ENCODE measurements at regions not wholly inside any gene's neighbourhood (a gene's known extent, or its start where the extent isn't known, plus 50 kb on each side); places are given as distances from the start of the nearest gene placed in this dataset.

GRCh38 chr11:98230678-98231077 lies 790.1 kb upstream of the CNTN5 start:
- no peak for TF ChIP-seq YY1 (IDR thresholded peaks at IDR 0.05; ENCODE audit: low read depth)
- TF ChIP-seq CTCF (IDR thresholded peaks at IDR 0.05), result no peak
- no peak for TF ChIP-seq MAX (IDR thresholded peaks at IDR 0.05; ENCODE audit: low read depth)
- TF ChIP-seq SIN3A (IDR thresholded peaks at IDR 0.05; ENCODE audit: borderline replicate concordance, low read depth, low read length), result no peak

All from SK-N-SH (cell line).